B cell (primary cell): ENCODE measurements at regions not wholly inside any gene's neighbourhood (a gene's known extent, or its start where the extent isn't known, plus 50 kb on each side); places are given as distances from the start of the nearest gene placed in this dataset.

Experiments used
- EZH2 ChIP-seq: IDR thresholded peaks from 2 replicates; pipeline ENCODE4 v1.6.1; 2012; ENCODE audit warnings: borderline replicate concordance, low read depth, mild to moderate bottlenecking, moderate library complexity, low read length; ENCODE audit not compliant: insufficient read depth, poor library complexity, severe bottlenecking
- TF ChIP-seq, protein P1 (sequence below): fragments of 200-600 bp; IDR thresholded peaks from one replicate; pipeline ENCODE4 v1.8.0; 2022; ENCODE audit warnings: antibody characterized with exemption, mild to moderate bottlenecking

- no peak for TF ChIP-seq EZH2
- TF ChIP-seq, protein P1, sequence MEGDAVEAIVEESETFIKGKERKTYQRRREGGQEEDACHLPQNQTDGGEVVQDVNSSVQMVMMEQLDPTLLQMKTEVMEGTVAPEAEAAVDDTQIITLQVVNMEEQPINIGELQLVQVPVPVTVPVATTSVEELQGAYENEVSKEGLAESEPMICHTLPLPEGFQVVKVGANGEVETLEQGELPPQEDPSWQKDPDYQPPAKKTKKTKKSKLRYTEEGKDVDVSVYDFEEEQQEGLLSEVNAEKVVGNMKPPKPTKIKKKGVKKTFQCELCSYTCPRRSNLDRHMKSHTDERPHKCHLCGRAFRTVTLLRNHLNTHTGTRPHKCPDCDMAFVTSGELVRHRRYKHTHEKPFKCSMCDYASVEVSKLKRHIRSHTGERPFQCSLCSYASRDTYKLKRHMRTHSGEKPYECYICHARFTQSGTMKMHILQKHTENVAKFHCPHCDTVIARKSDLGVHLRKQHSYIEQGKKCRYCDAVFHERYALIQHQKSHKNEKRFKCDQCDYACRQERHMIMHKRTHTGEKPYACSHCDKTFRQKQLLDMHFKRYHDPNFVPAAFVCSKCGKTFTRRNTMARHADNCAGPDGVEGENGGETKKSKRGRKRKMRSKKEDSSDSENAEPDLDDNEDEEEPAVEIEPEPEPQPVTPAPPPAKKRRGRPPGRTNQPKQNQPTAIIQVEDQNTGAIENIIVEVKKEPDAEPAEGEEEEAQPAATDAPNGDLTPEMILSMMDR, result no peak
These were observed 932.0 kb downstream of the TLE4 start for GRCh38 chr9:80503671-80504281.
